ENCODE measurements at regions not wholly inside any gene's neighbourhood (a gene's known extent, or its start where the extent isn't known, plus 50 kb on each side); places are given as distances from the start of the nearest gene placed in this dataset.
"Not testable (repeated sequence)": the region's sequence is repeated elsewhere in the genome, so short reads cannot be mapped to it uniquely, and the experiment has no call there.

GRCh38 chr14:89078021-89078795, 253.8 kb downstream of the TTC8 start:
- no peak for DNase-seq

GRCh38 chr14:89085231-89085731, 260.8 kb downstream of the TTC8 start:
- no peak for DNase-seq

DNA sequence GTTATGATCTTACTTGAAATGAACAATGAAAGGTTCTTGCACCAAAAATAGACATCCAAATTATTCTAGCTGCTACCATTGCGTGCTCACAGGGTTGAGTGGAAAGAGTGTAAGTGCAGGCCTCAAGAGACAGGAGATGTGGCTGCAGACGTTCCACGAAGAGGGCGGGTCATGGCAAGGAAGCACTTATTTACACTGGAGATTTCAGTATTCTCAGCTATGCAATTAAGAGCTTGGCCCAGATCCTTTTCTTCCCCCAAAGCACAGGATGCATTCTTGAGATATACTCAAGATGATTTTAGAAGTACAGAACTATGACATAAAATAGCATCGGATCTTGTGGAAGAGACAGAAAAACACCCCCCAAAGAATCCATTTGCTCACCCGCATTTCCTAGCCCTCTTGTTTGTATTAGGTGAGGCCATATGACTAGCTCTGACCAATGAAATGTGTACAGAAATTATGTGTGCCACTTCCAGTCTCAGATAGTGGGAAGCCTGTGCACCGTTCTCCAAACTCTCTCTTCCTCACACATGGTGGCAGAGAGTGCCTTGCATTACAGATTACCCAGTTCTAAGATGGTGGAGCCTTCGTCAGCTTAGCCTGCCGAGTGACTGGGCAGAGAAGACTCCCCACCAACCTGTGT, 261.4 kb downstream of the TTC8 start:
- DNase-seq = no peak

- no peak for DNase-seq
These were observed 264.1 kb downstream of the TTC8 start for GRCh38 chr14:89088530-89088929.

DNA sequence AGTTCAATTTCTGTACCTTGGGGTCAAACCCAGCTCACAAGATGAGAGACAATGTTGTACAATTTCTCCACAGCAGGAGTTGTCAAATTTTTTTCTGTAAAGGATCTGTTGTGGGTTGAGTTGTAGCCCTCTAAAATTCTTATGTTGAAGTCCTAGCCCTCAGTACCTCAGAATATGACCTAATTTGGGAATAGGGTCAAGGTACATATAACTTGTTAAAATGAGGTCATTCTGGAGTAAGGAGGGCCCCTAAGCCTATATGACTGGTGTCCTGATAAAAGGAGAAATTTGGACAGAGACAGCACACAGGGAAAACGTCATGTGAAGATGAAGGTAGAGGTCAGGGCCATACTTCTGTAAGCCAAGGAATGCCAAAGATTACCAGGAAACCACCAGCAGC, 264.9 kb downstream of the TTC8 start:
- DNase-seq = no peak

- DNase-seq = no peak
These were observed 267.3 kb downstream of the TTC8 start for GRCh38 chr14:89091781-89092180.

DNA sequence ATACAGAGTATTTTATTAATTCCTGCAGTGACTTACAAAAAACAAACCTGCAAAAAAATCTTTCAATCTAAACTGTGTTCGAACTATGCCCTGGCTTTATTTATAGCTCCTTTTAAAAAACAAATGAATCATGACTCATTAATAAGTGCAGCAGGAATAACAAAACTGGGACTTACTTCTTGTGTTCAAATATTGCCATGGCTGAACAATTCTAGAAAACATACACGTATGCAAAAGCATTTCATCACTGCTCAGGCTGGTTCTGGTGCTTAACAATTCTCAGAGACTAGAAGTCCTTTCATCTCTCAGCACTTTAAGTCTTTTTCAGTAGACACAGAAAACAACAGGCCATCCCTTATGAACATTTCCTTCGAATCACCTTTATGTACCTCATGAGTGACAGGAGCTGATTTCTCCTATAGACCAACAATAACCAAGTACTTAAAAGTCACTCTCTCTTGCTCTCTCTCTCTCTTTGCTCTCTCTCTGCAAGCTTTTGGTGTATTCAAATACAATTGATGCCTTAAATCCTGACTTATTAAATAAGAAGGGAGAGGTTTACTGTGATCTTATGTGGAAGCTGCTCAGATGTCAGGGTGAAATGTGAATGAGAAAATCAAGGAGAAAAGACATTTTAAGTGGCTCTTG, 268.8 kb downstream of the TTC8 start:
- no peak for DNase-seq

DNA sequence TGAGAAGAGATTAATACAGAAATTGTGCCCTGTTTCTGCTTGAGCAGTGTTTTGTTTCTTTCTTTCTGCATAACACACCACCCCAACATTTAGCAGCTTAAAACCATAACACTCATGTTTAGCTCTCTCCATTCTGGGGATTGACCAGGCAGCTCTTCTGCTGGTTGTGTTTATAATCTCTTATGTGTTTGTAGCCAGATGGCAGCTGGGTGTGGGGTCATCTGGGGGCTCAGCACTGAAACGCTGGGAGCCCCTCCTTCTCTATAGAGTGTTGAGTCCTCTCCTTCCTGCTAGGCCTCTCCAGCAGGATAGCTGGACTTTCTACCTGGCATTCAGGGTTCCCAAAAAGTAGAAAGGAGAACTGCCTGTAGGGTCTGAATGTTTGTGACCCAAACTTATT, 270.6 kb downstream of the TTC8 start:
- DNase-seq = no peak

GRCh38 chr14:89096946-89097345, 272.5 kb downstream of the TTC8 start:
- DNase-seq = no peak

DNA sequence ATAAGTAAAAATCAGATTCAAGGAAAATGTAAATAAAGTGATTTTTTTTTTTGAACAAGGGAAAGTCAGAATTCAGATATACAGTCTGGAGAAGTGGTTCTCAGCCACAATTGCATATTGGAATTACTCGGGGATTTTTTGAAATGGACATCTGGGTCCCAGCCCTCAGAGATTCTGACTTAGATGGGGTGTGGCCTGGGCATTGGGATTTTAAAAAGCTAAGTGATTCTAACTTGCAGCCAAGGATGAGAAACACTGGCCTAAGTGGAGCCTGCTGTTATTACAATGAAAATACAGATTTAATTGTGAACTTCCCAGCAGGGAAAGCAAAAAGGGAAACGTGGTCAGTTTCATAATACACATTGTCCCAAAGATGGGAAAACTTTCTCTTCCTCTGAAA, 273.8 kb downstream of the TTC8 start:
- DNase-seq = no peak

- not testable (repeated sequence) for DNase-seq
These were observed 279.8 kb downstream of the TTC8 start for GRCh38 chr14:89104171-89104817.

- not testable (repeated sequence) for DNase-seq
These were observed 280.4 kb downstream of the TTC8 start for GRCh38 chr14:89104861-89105260.

Data from NCI-H1048 (cell line).